K562 (cell line): ENCODE measurements at regions not wholly inside any gene's neighbourhood (a gene's known extent, or its start where the extent isn't known, plus 50 kb on each side); places are given as distances from the start of the nearest gene placed in this dataset.

ENCODE experiments used
- ATAC-seq: fragments of 200-7000 bp; cut with Tn5 transposase; 3 replicates; pipeline ENCODE4 v1.9.1; 2020; ENCODE audit warnings: moderate library complexity
- BruUV-seq: library from RNA; stranded (reverse); fragments of 400-500 nt; replicated peaks from 2 replicates; lab custom pipeline; 2021; lab: Mats Ljungman, UMichigan
- CTCF ChIA-PET: fragments of 300-600 bp; formaldehyde crosslinking; extraction: SDS; loops from one replicate; lab custom pipeline; 2021; ENCODE audit warnings: low intra/inter-chr PET ratio; lab: Yijun Ruan, JAX
- POLR2A ChIA-PET: fragments of 300-600, 350-650 bp; sonication (Branson Sonifier 250); formaldehyde crosslinking; extraction: SDS; loops from one replicate; lab custom pipeline; 2021; ENCODE audit warnings: antibody characterized with exemption, inconsistent platforms; lab: Yijun Ruan, JAX
- DNase-seq, 4 experiments: peaks; one replicate each; pipeline versions ENCODE4 v3.0.0 to v3.0.0-alpha.2; 2011 to 2018; ENCODE audit warnings: low spot score in 3 of 4, mixed read lengths in 3 of 4; ENCODE audit errors: extremely low read depth in 1 of 4
- FAIRE-seq: peaks from 2 replicates; lab custom pipeline; 2011; peaks lifted over from hg19 to GRCh38; lab: Jason Lieb, UNC
- H2AFZ ChIP-seq: 2 replicates; pipeline ENCODE4 v1.6.0; 2011; ENCODE audit warnings: low read depth, low read length, control low read depth, inconsistent platforms
- H3K27ac ChIP-seq: fragments of 200-600 bp; 3 replicates; pipeline ENCODE4 v1.8.0; 2011; ENCODE audit warnings: low read depth, mild to moderate bottlenecking, control low read depth, inconsistent platforms, low read length, moderate library complexity, mixed read lengths; ENCODE audit errors: extremely low read depth
- H3K27me3 ChIP-seq, 2 experiments: fragments of 300-600 bp in 1 of 2; 2 replicates in 1 of 2; 3 replicates in 1 of 2; pipeline versions ENCODE4 v1.6.0 to v1.8.0; 2011; ENCODE audit warnings: inconsistent platforms in 2 of 2, low read length in 2 of 2, mild to moderate bottlenecking in 1 of 2, mixed read lengths in 1 of 2, moderate library complexity in 1 of 2; ENCODE audit not compliant: control insufficient read depth in 2 of 2, insufficient read depth in 2 of 2
- H3K36me3 ChIP-seq: fragments of 300-600 bp; 3 replicates; pipeline ENCODE4 v1.8.0; 2011; ENCODE audit warnings: mild to moderate bottlenecking, low read length, inconsistent platforms; ENCODE audit not compliant: control insufficient read depth, insufficient read depth
- H3K4me1 ChIP-seq, 2 experiments: fragments of 200-600 bp in 1 of 2; replicated peaks in 1 of 2; 2 replicates in 1 of 2; 3 replicates in 1 of 2; pipeline versions ENCODE4 v1.5.1 to v1.8.0; 2011; ENCODE audit warnings: inconsistent platforms in 2 of 2, low read length in 2 of 2, mild to moderate bottlenecking in 1 of 2, mixed read lengths in 1 of 2, moderate library complexity in 1 of 2; ENCODE audit not compliant: control insufficient read depth in 2 of 2, insufficient read depth in 2 of 2
- H3K4me2 ChIP-seq: 2 replicates; pipeline ENCODE4 v1.6.1; 2011; ENCODE audit warnings: low read length, control low read depth, inconsistent platforms, mixed read lengths; ENCODE audit not compliant: insufficient read depth
- H3K4me3 ChIP-seq: fragments of 200-600 bp; sonication (generic), shearing (Covaris generic); 2 replicates; pipeline ENCODE4 v1.5.1; 2016; ENCODE audit warnings: control low read depth, inconsistent platforms
- H3K79me2 ChIP-seq: fragments of 200-600 bp; 3 replicates; pipeline ENCODE4 v1.8.0; 2011; ENCODE audit warnings: low read length, inconsistent platforms; ENCODE audit not compliant: control insufficient read depth, insufficient read depth
- H3K9ac ChIP-seq, 2 experiments: 2 replicates each; pipeline versions ENCODE4 v1.6.0 to v1.6.1; 2011; ENCODE audit warnings: low read depth in 2 of 2, low read length in 2 of 2, control low read depth in 1 of 2, inconsistent platforms in 1 of 2, mild to moderate bottlenecking in 1 of 2, mixed read lengths in 1 of 2; ENCODE audit not compliant: insufficient read depth in 1 of 2
- H3K9me1 ChIP-seq: one replicate; pipeline ENCODE4 v1.6.0; 2011; ENCODE audit warnings: inconsistent platforms, mild to moderate bottlenecking, low read length, moderate library complexity; ENCODE audit not compliant: control insufficient read depth, insufficient read depth
- H3K9me3 ChIP-seq: replicated peaks from 2 replicates; pipeline ENCODE4 v1.5.1; 2011; ENCODE audit warnings: low read depth, low read length, inconsistent platforms; ENCODE audit not compliant: control insufficient read depth, insufficient read depth
- H4K20me1 ChIP-seq: replicated peaks from 2 replicates; pipeline ENCODE4 v1.6.1; 2011; ENCODE audit warnings: low read length, inconsistent platforms, mixed read lengths; ENCODE audit not compliant: control insufficient read depth, insufficient read depth
- ATF3 ChIP-seq, 2 experiments: fragments of 450-650 bp in 1 of 2; sonication (generic) in 1 of 2; formaldehyde crosslinking in 1 of 2; IDR thresholded peaks in 1 of 2; conservative IDR thresholded peaks in 1 of 2; 2 replicates each; pipeline versions ENCODE4 v1.6.1 to v1.8.1; 2016 to 2023; ENCODE audit warnings: mild to moderate bottlenecking in 2 of 2, moderate library complexity in 2 of 2, inconsistent platforms in 1 of 2, missing genetic modification reagents in 1 of 2
- E2F1 ChIP-seq: sonication (generic); formaldehyde crosslinking; IDR thresholded peaks from 2 replicates; pipeline ENCODE4 v1.8.1; 2023; ENCODE audit warnings: mild to moderate bottlenecking, missing genetic modification reagents, moderate library complexity
- FOSL1 ChIP-seq: fragments of 200-800 bp; sonication (Bioruptor generic); conservative IDR thresholded peaks from 2 replicates; pipeline ENCODE4 v1.6.1; 2016; ENCODE audit warnings: missing genetic modification characterization, missing compliant biosample characterization
- FOXO4 ChIP-seq: fragments of 450-650 bp; formaldehyde crosslinking; IDR thresholded peaks from 2 replicates; pipeline ENCODE4 v1.4.0; 2020; ENCODE audit warnings: mild to moderate bottlenecking, moderate library complexity
- HOXB6 ChIP-seq: fragments of 250-450 bp; sonication (Bioruptor Pico); IDR thresholded peaks from 2 replicates; pipeline ENCODE4 v1.5.1; 2022; ENCODE audit warnings: mild to moderate bottlenecking, borderline replicate concordance
- KAT7 ChIP-seq: sonication (generic); formaldehyde crosslinking; IDR thresholded peaks from 2 replicates; pipeline ENCODE4 v1.8.0; 2022; ENCODE audit warnings: missing genetic modification reagents, mild to moderate bottlenecking, borderline replicate concordance
- KLF16 ChIP-seq: IDR thresholded peaks from 2 replicates; pipeline ENCODE4 v1.6.1; 2016; ENCODE audit warnings: antibody characterized with exemption
- TRIM24 ChIP-seq, 2 experiments: fragments of 450-650 bp; IDR thresholded peaks; 2 replicates each; pipeline ENCODE4 v1.6.1; 2016
- ZMIZ1 ChIP-seq, 2 experiments: fragments of 150-350 bp in 1 of 2; IDR thresholded peaks; 2 replicates each; pipeline ENCODE4 v1.6.1; 2012 to 2016; ENCODE audit warnings: low read depth in 2 of 2, low read length in 2 of 2, mild to moderate bottlenecking in 1 of 2, moderate library complexity in 1 of 2
- WGBS: fragments of 100-300 bp; shearing (Covaris generic); methylation state at CpG from one replicate; pipeline ENCODE4 v1.1.6; 2016; ENCODE audit warnings: low coverage, mixed read lengths; ENCODE audit not compliant: insufficient coverage; ENCODE audit errors: missing lambda C conversion rate; 5-methylcytosine and 5-hydroxymethylcytosine counted together
- in situ Hi-C: fragments of 300-500 bp; cut with MboI; formaldehyde crosslinking; loops from 4 replicates; pipeline ENCODE4 v1.15.0; 2018; ENCODE audit warnings: inconsistent platforms, mixed read lengths
- intact Hi-C: fragments of 100-400 bp; cut with micrococcal nuclease; formaldehyde crosslinking; loops from 2 replicates; pipeline ENCODE4 v1.14.2; 2022

GRCh38 chr3:182469086-182469485 is 324.2 kb upstream of the ATP11B start (continued):
- no peak for TF ChIP-seq HOXB6 (CRISPR knock-in tag)
- no peak for TF ChIP-seq TRIM24 (IDR thresholded peaks at IDR 0.05)
- no peak for TF ChIP-seq E2F1 (CRISPR knock-in tag)
- TF ChIP-seq KLF16: no peak
- no peak for TF ChIP-seq KAT7 (CRISPR knock-in tag)
- TF ChIP-seq ZMIZ1 (IDR thresholded peaks at IDR 0.05; ENCODE audit: low read depth in 2 of 2, low read length in 2 of 2): no peak

- H3K4me1 ChIP-seq: no peaks in the 10 kb centered on the region
- H3K9me1 ChIP-seq: no peaks in the 10 kb centered on the region
- POLR2A ChIA-PET: no interaction called here
- BruUV-seq: no TSS peak
- H3K79me2 ChIP-seq: no peaks in the 10 kb centered on the region
- TF ChIP-seq ATF3 (IDR thresholded peaks at IDR 0.05): peak; percentile 46; the same call in 1 of the 2 replicates
- TF ChIP-seq ATF3 (CRISPR knock-in tag; conservative IDR thresholded peaks at IDR 0.05): no peak
- peak; percentile 54 for TF ChIP-seq FOSL1 (tag)
- no peak for TF ChIP-seq FOXO4
- DNase-seq (no peak), FAIRE-seq (no peak), ATAC-seq (no peak)
- H3K27ac ChIP-seq: no peak overlapping the region
- no peaks in the 10 kb centered on the region for H3K36me3 ChIP-seq
- no peak overlapping the region for H3K4me2 ChIP-seq
- intact Hi-C loops: no loop called here
- CTCF ChIA-PET: no interaction called here
- no peak overlapping the region for H3K4me3 ChIP-seq
- no peak overlapping the region for H2AFZ ChIP-seq
- no peaks in the 10 kb centered on the region for H4K20me1 ChIP-seq
- no peaks in the 10 kb centered on the region for H3K9me3 ChIP-seq
- no peak overlapping the region for H3K9ac ChIP-seq
- 0% methylated on average over 1 of the region's 1 CpG for WGBS
- in situ Hi-C loops: no loop called here
- H3K27me3 ChIP-seq: no peaks in the 10 kb centered on the region
Observed at GRCh38 chr3:182470187-182470586, 323.1 kb upstream of the ATP11B start.
